HL-60 (cell line): ENCODE measurements at regions not wholly inside any gene's neighbourhood (a gene's known extent, or its start where the extent isn't known, plus 50 kb on each side); places are given as distances from the start of the nearest gene placed in this dataset.

Source experiments
- DNase-seq, 2 experiments: peaks; one replicate each; pipeline ENCODE4 v3.0.0-alpha.2; 2010 to 2020; ENCODE audit warnings: low read depth in 1 of 2, low spot score in 1 of 2
- H3K27ac ChIP-seq: fragments of 250-450 bp; sonication (Bioruptor Pico); replicated peaks from 2 replicates; pipeline ENCODE4 v1.5.1; 2020; ENCODE audit warnings: mild to moderate bottlenecking, moderate library complexity
- H3K27me3 ChIP-seq: fragments of 250-450 bp; sonication (Bioruptor Pico); 2 replicates; pipeline ENCODE4 v1.5.1; 2021; ENCODE audit warnings: mild to moderate bottlenecking, moderate library complexity; ENCODE audit not compliant: insufficient read depth, poor library complexity, severe bottlenecking
- H3K4me3 ChIP-seq: replicated peaks from 2 replicates; pipeline ENCODE4 v1.5.1; 2011; ENCODE audit warnings: mild to moderate bottlenecking, control low read depth, low read length; ENCODE audit not compliant: insufficient read depth
- GABPA ChIP-seq: IDR thresholded peaks from 2 replicates; pipeline ENCODE4 v1.6.1; 2012; ENCODE audit warnings: low read depth
- POLR2AphosphoS5 ChIP-seq: IDR thresholded peaks from 2 replicates; pipeline ENCODE4 v1.6.1; 2012; ENCODE audit warnings: low read depth
- SPI1 ChIP-seq: IDR thresholded peaks from 2 replicates; pipeline ENCODE4 v1.6.1; 2012; ENCODE audit warnings: low read depth, mild to moderate bottlenecking, borderline replicate concordance
- TF ChIP-seq, protein P1 (sequence below): IDR thresholded peaks from one replicate; pipeline ENCODE4 v1.5.1; 2011; ENCODE audit warnings: low read length, control low read depth, inconsistent platforms; ENCODE audit not compliant: insufficient read depth
- TF ChIP-seq, protein P2 (sequence below): IDR thresholded peaks from 2 replicates; pipeline ENCODE4 v1.6.1; 2012; ENCODE audit warnings: low read depth; ENCODE audit not compliant: insufficient replicate concordance

- no peak overlapping the region for H3K4me3 ChIP-seq
- no peak for TF ChIP-seq GABPA
- TF ChIP-seq, protein P1, sequence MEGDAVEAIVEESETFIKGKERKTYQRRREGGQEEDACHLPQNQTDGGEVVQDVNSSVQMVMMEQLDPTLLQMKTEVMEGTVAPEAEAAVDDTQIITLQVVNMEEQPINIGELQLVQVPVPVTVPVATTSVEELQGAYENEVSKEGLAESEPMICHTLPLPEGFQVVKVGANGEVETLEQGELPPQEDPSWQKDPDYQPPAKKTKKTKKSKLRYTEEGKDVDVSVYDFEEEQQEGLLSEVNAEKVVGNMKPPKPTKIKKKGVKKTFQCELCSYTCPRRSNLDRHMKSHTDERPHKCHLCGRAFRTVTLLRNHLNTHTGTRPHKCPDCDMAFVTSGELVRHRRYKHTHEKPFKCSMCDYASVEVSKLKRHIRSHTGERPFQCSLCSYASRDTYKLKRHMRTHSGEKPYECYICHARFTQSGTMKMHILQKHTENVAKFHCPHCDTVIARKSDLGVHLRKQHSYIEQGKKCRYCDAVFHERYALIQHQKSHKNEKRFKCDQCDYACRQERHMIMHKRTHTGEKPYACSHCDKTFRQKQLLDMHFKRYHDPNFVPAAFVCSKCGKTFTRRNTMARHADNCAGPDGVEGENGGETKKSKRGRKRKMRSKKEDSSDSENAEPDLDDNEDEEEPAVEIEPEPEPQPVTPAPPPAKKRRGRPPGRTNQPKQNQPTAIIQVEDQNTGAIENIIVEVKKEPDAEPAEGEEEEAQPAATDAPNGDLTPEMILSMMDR: no peak
- TF ChIP-seq, protein P2, sequence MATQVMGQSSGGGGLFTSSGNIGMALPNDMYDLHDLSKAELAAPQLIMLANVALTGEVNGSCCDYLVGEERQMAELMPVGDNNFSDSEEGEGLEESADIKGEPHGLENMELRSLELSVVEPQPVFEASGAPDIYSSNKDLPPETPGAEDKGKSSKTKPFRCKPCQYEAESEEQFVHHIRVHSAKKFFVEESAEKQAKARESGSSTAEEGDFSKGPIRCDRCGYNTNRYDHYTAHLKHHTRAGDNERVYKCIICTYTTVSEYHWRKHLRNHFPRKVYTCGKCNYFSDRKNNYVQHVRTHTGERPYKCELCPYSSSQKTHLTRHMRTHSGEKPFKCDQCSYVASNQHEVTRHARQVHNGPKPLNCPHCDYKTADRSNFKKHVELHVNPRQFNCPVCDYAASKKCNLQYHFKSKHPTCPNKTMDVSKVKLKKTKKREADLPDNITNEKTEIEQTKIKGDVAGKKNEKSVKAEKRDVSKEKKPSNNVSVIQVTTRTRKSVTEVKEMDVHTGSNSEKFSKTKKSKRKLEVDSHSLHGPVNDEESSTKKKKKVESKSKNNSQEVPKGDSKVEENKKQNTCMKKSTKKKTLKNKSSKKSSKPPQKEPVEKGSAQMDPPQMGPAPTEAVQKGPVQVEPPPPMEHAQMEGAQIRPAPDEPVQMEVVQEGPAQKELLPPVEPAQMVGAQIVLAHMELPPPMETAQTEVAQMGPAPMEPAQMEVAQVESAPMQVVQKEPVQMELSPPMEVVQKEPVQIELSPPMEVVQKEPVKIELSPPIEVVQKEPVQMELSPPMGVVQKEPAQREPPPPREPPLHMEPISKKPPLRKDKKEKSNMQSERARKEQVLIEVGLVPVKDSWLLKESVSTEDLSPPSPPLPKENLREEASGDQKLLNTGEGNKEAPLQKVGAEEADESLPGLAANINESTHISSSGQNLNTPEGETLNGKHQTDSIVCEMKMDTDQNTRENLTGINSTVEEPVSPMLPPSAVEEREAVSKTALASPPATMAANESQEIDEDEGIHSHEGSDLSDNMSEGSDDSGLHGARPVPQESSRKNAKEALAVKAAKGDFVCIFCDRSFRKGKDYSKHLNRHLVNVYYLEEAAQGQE: no peak
- no peak for TF ChIP-seq SPI1
- TF ChIP-seq POLR2AphosphoS5: no peak
- no peaks in the 10 kb centered on the region for H3K27me3 ChIP-seq
- DNase-seq: no peak
- no peak overlapping the region for H3K27ac ChIP-seq
These were observed 151.6 kb downstream of the TMEM18 start for GRCh38 chr2:525611-526010.

- TF ChIP-seq, protein P1: no peak
- TF ChIP-seq, protein P2: no peak
- TF ChIP-seq POLR2AphosphoS5: no peak
- TF ChIP-seq GABPA: no peak
- TF ChIP-seq SPI1: no peak
These were observed 152.2 kb downstream of the TMEM18 start for GRCh38 chr2:525021-525420.

GRCh38 chr2:524442-524841, 152.8 kb downstream of the TMEM18 start:
- TF ChIP-seq, protein P1: no peak
- TF ChIP-seq GABPA (no peak), POLR2AphosphoS5 (no peak), SPI1 (no peak)
- TF ChIP-seq, protein P2: no peak
- H3K27ac ChIP-seq: no peak overlapping the region
- no peak overlapping the region for H3K4me3 ChIP-seq
- no peaks in the 10 kb centered on the region for H3K27me3 ChIP-seq
- no peak for DNase-seq

More at GRCh38 chr2:525021-525420, 152.2 kb downstream of the TMEM18 start:
- no peak overlapping the region for H3K27ac ChIP-seq
- H3K27me3 ChIP-seq: no peaks in the 10 kb centered on the region
- H3K4me3 ChIP-seq: no peak overlapping the region
- DNase-seq: no peak
